IMR-90 (cell line): ENCODE measurements at regions not wholly inside any gene's neighbourhood (a gene's known extent, or its start where the extent isn't known, plus 50 kb on each side); places are given as distances from the start of the nearest gene placed in this dataset.

Experiments
- ATAC-seq: fragments of 200-7000 bp; cut with Tn5 transposase; 2 replicates; pipeline ENCODE4 v1.9.1; 2020; ENCODE audit warnings: low read depth, mild to moderate bottlenecking, moderate library complexity
- BruUV-seq: library from RNA; stranded (reverse); fragments of 400-500 nt; replicated peaks from 2 replicates; lab custom pipeline; 2021; lab: Mats Ljungman, UMichigan
- CTCF ChIA-PET: fragments of 300-600 bp; formaldehyde crosslinking; extraction: SDS; loops from one replicate; lab custom pipeline; 2021; ENCODE audit warnings: antibody characterized with exemption; lab: Yijun Ruan, JAX
- POLR2A ChIA-PET: fragments of 300-600 bp; sonication (Branson Sonifier 250); formaldehyde crosslinking; loops from one replicate; lab custom pipeline; 2022; ENCODE audit warnings: antibody characterized with exemption; ENCODE audit not compliant: unreplicated experiment; lab: Charles Lee
- DNase-seq: peaks from one replicate; pipeline ENCODE4 v3.0.0; 2013
- H2AFZ ChIP-seq: replicated peaks from 2 replicates; pipeline ENCODE3; 2013; ENCODE audit warnings: low read length, mild to moderate bottlenecking; ENCODE audit not compliant: poor library complexity
- H2AK5ac ChIP-seq: 2 replicates; pipeline ENCODE4 v1.6.1; 2013; ENCODE audit warnings: low read depth, low read length, inconsistent platforms
- H2AK9ac ChIP-seq: replicated peaks from 2 replicates; pipeline ENCODE3; 2013; ENCODE audit warnings: mild to moderate bottlenecking, low read depth, low read length, moderate library complexity; ENCODE audit not compliant: poor library complexity
- H2BK120ac ChIP-seq: 2 replicates; pipeline ENCODE4 v1.6.1; 2013; ENCODE audit warnings: low read depth, low read length, inconsistent platforms
- H2BK15ac ChIP-seq: 3 replicates; pipeline ENCODE4 v1.6.1; 2013; ENCODE audit warnings: low read depth, low read length, inconsistent platforms
- H2BK20ac ChIP-seq: 2 replicates; pipeline ENCODE4 v1.6.1; 2013; ENCODE audit warnings: low read depth, mild to moderate bottlenecking, inconsistent platforms, low read length, moderate library complexity
- H2BK5ac ChIP-seq: 2 replicates; pipeline ENCODE4 v1.6.1; 2013; ENCODE audit warnings: mild to moderate bottlenecking, low read depth, low read length, inconsistent platforms; ENCODE audit not compliant: poor library complexity, severe bottlenecking
- H3K14ac ChIP-seq: replicated peaks from 2 replicates; pipeline ENCODE4 v1.6.1; 2013; ENCODE audit warnings: low read depth, low read length, inconsistent platforms
- H3K18ac ChIP-seq: 2 replicates; pipeline ENCODE4 v1.6.1; 2013; ENCODE audit warnings: low read depth, low read length, control low read depth
- H3K23ac ChIP-seq: 2 replicates; pipeline ENCODE4 v1.6.1; 2013; ENCODE audit warnings: low read depth, low read length, inconsistent platforms
- H3K27ac ChIP-seq: 2 replicates; pipeline ENCODE4 v1.5.1; 2013; ENCODE audit warnings: mild to moderate bottlenecking, control low read depth, low read length; ENCODE audit not compliant: insufficient read depth
- H3K27me3 ChIP-seq: 2 replicates; pipeline ENCODE4 v1.6.1; 2013; ENCODE audit warnings: low read length; ENCODE audit not compliant: control insufficient read depth, insufficient read depth
- H3K36me3 ChIP-seq: 2 replicates; pipeline ENCODE4 v1.6.1; 2013; ENCODE audit warnings: low read length, mixed read lengths; ENCODE audit not compliant: control insufficient read depth, insufficient read depth
- H3K4ac ChIP-seq: 2 replicates; pipeline ENCODE4 v1.6.1; 2013; ENCODE audit warnings: low read depth, low read length, inconsistent platforms
- H3K4me1 ChIP-seq: 2 replicates; pipeline ENCODE4 v1.6.1; 2013; ENCODE audit warnings: low read length, mixed read lengths; ENCODE audit not compliant: control insufficient read depth, insufficient read depth
- H3K4me2 ChIP-seq: 2 replicates; pipeline ENCODE4 v1.6.1; 2013; ENCODE audit warnings: low read depth, mild to moderate bottlenecking, control low read depth, low read length, moderate library complexity
- H3K4me3 ChIP-seq: 2 replicates; pipeline ENCODE4 v1.5.1; 2013; ENCODE audit warnings: low read depth, mild to moderate bottlenecking, control low read depth, low read length, moderate library complexity; ENCODE audit not compliant: insufficient read depth
- H3K56ac ChIP-seq: 2 replicates; pipeline ENCODE4 v1.6.1; 2013; ENCODE audit warnings: low read length, inconsistent platforms; ENCODE audit not compliant: insufficient read depth; ENCODE audit errors: extremely low read depth
- H3K79me1 ChIP-seq, 2 experiments: 2 replicates each; pipeline ENCODE4 v1.6.1; 2013; ENCODE audit warnings: low read length in 2 of 2, inconsistent platforms in 1 of 2, low read depth in 1 of 2
- H3K9ac ChIP-seq: 2 replicates; pipeline ENCODE4 v1.6.1; 2013; ENCODE audit warnings: low read depth, low read length, control low read depth
- H3K9me1 ChIP-seq: 2 replicates; pipeline ENCODE4 v1.6.1; 2013; ENCODE audit warnings: low read length, inconsistent platforms; ENCODE audit not compliant: insufficient read depth
- H3K9me3 ChIP-seq: 2 replicates; pipeline ENCODE4 v1.6.1; 2013; ENCODE audit warnings: low read length; ENCODE audit not compliant: control insufficient read depth, insufficient read depth
- H4K20me1 ChIP-seq: 2 replicates; pipeline ENCODE4 v1.6.1; 2013; ENCODE audit warnings: low read length, inconsistent platforms; ENCODE audit not compliant: insufficient read depth
- H4K5ac ChIP-seq: 2 replicates; pipeline ENCODE4 v1.6.1; 2013; ENCODE audit warnings: mild to moderate bottlenecking, low read depth, low read length, control low read depth
- H4K8ac ChIP-seq, 2 experiments: 2 replicates each; pipeline ENCODE4 v1.6.1; 2013; ENCODE audit warnings: low read depth in 2 of 2, low read length in 2 of 2, control low read depth in 1 of 2, inconsistent platforms in 1 of 2
- H4K91ac ChIP-seq: 2 replicates; pipeline ENCODE4 v1.6.1; 2013; ENCODE audit warnings: low read depth, low read length, inconsistent platforms; ENCODE audit not compliant: insufficient read depth
- CEBPB ChIP-seq: IDR thresholded peaks from 2 replicates; pipeline ENCODE4 v1.6.1; 2012; ENCODE audit warnings: low read depth, low read length, improper control_type of control experiment
- POLR2A ChIP-seq: IDR thresholded peaks from 2 replicates; pipeline ENCODE4 v1.6.1; 2012; ENCODE audit warnings: mild to moderate bottlenecking, low read depth, low read length
- SMC3 ChIP-seq: fragments of 150-350 bp; IDR thresholded peaks from 2 replicates; pipeline ENCODE4 v1.6.1; 2016; ENCODE audit warnings: low read depth, mild to moderate bottlenecking, antibody characterized with exemption, low read length, moderate library complexity
- WGBS, 2 experiments: methylation state at CpG; one replicate each; pipeline versions ENCODE4 v1.1.5 to v1.1.7; 2013; ENCODE audit warnings: missing lambda C conversion rate in 2 of 2; ENCODE audit not compliant: insufficient read length in 1 of 2; ENCODE audit errors: extremely low coverage in 2 of 2; 5-methylcytosine and 5-hydroxymethylcytosine counted together
- dilution Hi-C: fragments of 300-500 bp; cut with HindIII; formaldehyde crosslinking; loops from one replicate; pipeline ENCODE4 v1.14.3; 2018; ENCODE audit warnings: low sequenced_read_pairs; ENCODE audit not compliant: unreplicated experiment
- in situ Hi-C: fragments of 300-500 bp; cut with MboI; formaldehyde crosslinking; loops from 3 replicates; pipeline ENCODE4 v1.14.3; 2019; ENCODE audit warnings: low sequenced_read_pairs, inconsistent platforms, mixed read lengths
- intact Hi-C: fragments of 100-400 bp; cut with micrococcal nuclease; formaldehyde crosslinking; loops from 2 replicates; pipeline ENCODE4 v1.10.0; 2022

DNA sequence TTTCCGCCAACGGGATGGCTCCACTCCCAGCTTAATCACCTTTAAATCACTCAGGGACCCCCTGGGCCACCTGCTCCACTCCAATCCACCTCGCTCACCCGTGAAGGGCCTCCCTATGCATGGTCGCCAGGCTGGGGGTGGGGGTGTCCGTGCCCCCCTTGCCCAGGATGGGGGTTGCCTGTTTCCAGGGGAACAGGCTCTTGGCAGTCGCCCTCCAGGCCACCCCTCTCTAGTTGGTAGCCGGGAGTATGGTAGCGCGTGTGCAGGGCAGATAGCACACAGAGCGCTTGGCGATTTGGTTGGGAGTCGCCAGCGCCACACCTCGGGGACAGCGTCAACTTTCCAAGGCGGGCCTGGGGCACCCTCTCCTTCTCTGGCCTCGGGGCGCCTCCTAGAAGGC lies 134.9 kb upstream of the ZNF92 start:
- Histone ChIP-seq H4K5ac (no peak overlapping the region), H3K14ac (no peak overlapping the region), H3K27me3 (peaks cover 1% of the 10 kb centered on the region; the same call in 1 of the 2 replicates), H3K79me1 (no peaks in the 10 kb centered on the region), H3K27ac (no peak overlapping the region), H2BK15ac (no peak overlapping the region), H3K4ac (no peak overlapping the region), H3K18ac (no peak overlapping the region), H3K4me2 (no peak overlapping the region), H2AFZ (no peak overlapping the region), H2BK20ac (no peak overlapping the region), H3K9ac (no peak overlapping the region), H3K9me3 (no peaks in the 10 kb centered on the region), H4K8ac (no peak overlapping the region), H2AK5ac (no peak overlapping the region), H3K4me1 (no peaks in the 10 kb centered on the region), H4K20me1 (no peaks in the 10 kb centered on the region), H2BK120ac (no peak overlapping the region), H3K36me3 (no peaks in the 10 kb centered on the region), H2AK9ac (no peak overlapping the region), H3K9me1 (no peaks in the 10 kb centered on the region), H3K4me3 (no peak overlapping the region), H3K23ac (no peak overlapping the region), H2BK5ac (no peak overlapping the region), H3K56ac (no peak overlapping the region), H4K91ac (no peak overlapping the region)
- no peak for DNase-seq
- no peak for ATAC-seq
- dilution Hi-C loops = no loop called here
- ChIA-PET CTCF (no interaction called here), POLR2A (no interaction called here)
- TF ChIP-seq POLR2A (no peak), SMC3 (no peak), CEBPB (no peak)
- WGBS, 2 experiments = 95% methylated on average over 7 of the region's 19 CpGs; no CpG with 5 or more reads in 1 of the 2 experiments
- no TSS peak for BruUV-seq
- intact Hi-C loops = no loop called here
- in situ Hi-C loops = no loop called here
